ENCODE measurements at regions not wholly inside any gene's neighbourhood (a gene's known extent, or its start where the extent isn't known, plus 50 kb on each side); places are given as distances from the start of the nearest gene placed in this dataset.
"Not testable (repeated sequence)": the region's sequence is repeated elsewhere in the genome, so short reads cannot be mapped to it uniquely, and the experiment has no call there.

GRCh38 chr14:71355324-71356201 is 448.3 kb downstream of the PCNX1 start:
- TF ChIP-seq SPI1 (IDR thresholded peaks at IDR 0.05; ENCODE audit: borderline replicate concordance, low read depth) (no peak), POLR2AphosphoS5 (IDR thresholded peaks at IDR 0.05; ENCODE audit: low read depth) (no peak), REST (IDR thresholded peaks at IDR 0.05; ENCODE audit: insufficient replicate concordance, low read depth) (no peak), GABPA (IDR thresholded peaks at IDR 0.05; ENCODE audit: low read depth) (no peak), CTCF (IDR thresholded peaks at IDR 0.05; ENCODE audit: insufficient read depth, low read length) (no peak)
- no peak overlapping the region for H3K27ac ChIP-seq (replicated peaks)
- no peak for DNase-seq (ENCODE audit: low read depth in 1 of 2, low spot score in 1 of 2)
- H3K27me3 ChIP-seq (ENCODE audit: insufficient read depth, poor library complexity, severe bottlenecking): no peaks in the 10 kb centered on the region
- no peak overlapping the region for H3K4me3 ChIP-seq (replicated peaks; ENCODE audit: insufficient read depth, low read length)

- no peaks in the 10 kb centered on the region for H3K27me3 ChIP-seq (ENCODE audit: insufficient read depth, poor library complexity, severe bottlenecking)
- no peak for TF ChIP-seq GABPA (IDR thresholded peaks at IDR 0.05; ENCODE audit: low read depth)
- no peak for TF ChIP-seq CTCF (IDR thresholded peaks at IDR 0.05; ENCODE audit: insufficient read depth, low read length)
- TF ChIP-seq SPI1 (IDR thresholded peaks at IDR 0.05; ENCODE audit: borderline replicate concordance, low read depth): no peak
- TF ChIP-seq POLR2AphosphoS5 (IDR thresholded peaks at IDR 0.05; ENCODE audit: low read depth): no peak
- TF ChIP-seq REST (IDR thresholded peaks at IDR 0.05; ENCODE audit: insufficient replicate concordance, low read depth): no peak
- no peak overlapping the region for H3K27ac ChIP-seq (replicated peaks)
- DNase-seq (ENCODE audit: low read depth in 1 of 2, low spot score in 1 of 2): no peak
- H3K4me3 ChIP-seq (replicated peaks; ENCODE audit: insufficient read depth, low read length): no peak overlapping the region
Observed at GRCh38 chr14:71358209-71358931, 451.1 kb downstream of the PCNX1 start.

- not testable (repeated sequence) for H3K4me3 ChIP-seq (replicated peaks; ENCODE audit: insufficient read depth, low read length); H3K27me3 ChIP-seq (ENCODE audit: insufficient read depth, poor library complexity, severe bottlenecking); H3K27ac ChIP-seq (replicated peaks); DNase-seq (ENCODE audit: low read depth in 1 of 2, low spot score in 1 of 2)
Observed at GRCh38 chr14:71358932-71359421, 451.7 kb downstream of the PCNX1 start.

- Histone ChIP-seq H3K27ac (replicated peaks) (no peak overlapping the region), H3K27me3 (ENCODE audit: insufficient read depth, poor library complexity, severe bottlenecking) (no peaks in the 10 kb centered on the region), H3K4me3 (replicated peaks; ENCODE audit: insufficient read depth, low read length) (no peak overlapping the region)
- no peak for DNase-seq (ENCODE audit: low read depth in 1 of 2, low spot score in 1 of 2)
- TF ChIP-seq POLR2AphosphoS5 (IDR thresholded peaks at IDR 0.05; ENCODE audit: low read depth) (no peak), SPI1 (IDR thresholded peaks at IDR 0.05; ENCODE audit: borderline replicate concordance, low read depth) (no peak), CTCF (IDR thresholded peaks at IDR 0.05; ENCODE audit: insufficient read depth, low read length) (no peak), REST (IDR thresholded peaks at IDR 0.05; ENCODE audit: insufficient replicate concordance, low read depth) (no peak), GABPA (IDR thresholded peaks at IDR 0.05; ENCODE audit: low read depth) (no peak)
Observed at GRCh38 chr14:71359823-71360222, 452.6 kb downstream of the PCNX1 start.
